ENCODE measurements at regions not wholly inside any gene's neighbourhood (a gene's known extent, or its start where the extent isn't known, plus 50 kb on each side); places are given as distances from the start of the nearest gene placed in this dataset.

- no peak for TF ChIP-seq POLR2AphosphoS5 (IDR thresholded peaks at IDR 0.05)
- no peak for TF ChIP-seq CTCF (IDR thresholded peaks at IDR 0.05)
- TF ChIP-seq POLR2A (IDR thresholded peaks at IDR 0.05): no peak
These were observed 93.2 kb upstream of the PTPN1 start for GRCh38 chr20:50417023-50417329.

All from breast epithelium (tissue), 3 donors.